ENCODE measurements at regions not wholly inside any gene's neighbourhood (a gene's known extent, or its start where the extent isn't known, plus 50 kb on each side); places are given as distances from the start of the nearest gene placed in this dataset.

DNA sequence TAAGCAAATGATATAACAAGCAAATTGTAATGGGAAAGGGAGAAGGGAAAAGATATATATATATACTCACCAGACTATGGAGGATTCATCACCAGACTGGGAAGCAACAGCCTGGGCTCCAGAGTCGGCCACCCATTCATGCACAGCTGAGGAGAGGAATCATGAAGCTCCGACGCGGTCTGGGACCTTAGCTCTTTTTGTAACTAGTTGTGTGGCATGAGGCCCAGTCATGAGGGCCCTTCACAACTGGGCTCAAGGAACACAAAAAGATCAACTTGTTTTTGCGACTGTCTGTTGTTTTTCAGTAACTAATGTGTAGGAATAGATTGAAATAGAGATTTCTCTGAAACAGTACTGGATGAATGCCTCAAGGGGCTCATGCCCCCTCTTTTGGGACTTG, 911.2 kb downstream of the TYW1 start:
- TF ChIP-seq, protein P1, sequence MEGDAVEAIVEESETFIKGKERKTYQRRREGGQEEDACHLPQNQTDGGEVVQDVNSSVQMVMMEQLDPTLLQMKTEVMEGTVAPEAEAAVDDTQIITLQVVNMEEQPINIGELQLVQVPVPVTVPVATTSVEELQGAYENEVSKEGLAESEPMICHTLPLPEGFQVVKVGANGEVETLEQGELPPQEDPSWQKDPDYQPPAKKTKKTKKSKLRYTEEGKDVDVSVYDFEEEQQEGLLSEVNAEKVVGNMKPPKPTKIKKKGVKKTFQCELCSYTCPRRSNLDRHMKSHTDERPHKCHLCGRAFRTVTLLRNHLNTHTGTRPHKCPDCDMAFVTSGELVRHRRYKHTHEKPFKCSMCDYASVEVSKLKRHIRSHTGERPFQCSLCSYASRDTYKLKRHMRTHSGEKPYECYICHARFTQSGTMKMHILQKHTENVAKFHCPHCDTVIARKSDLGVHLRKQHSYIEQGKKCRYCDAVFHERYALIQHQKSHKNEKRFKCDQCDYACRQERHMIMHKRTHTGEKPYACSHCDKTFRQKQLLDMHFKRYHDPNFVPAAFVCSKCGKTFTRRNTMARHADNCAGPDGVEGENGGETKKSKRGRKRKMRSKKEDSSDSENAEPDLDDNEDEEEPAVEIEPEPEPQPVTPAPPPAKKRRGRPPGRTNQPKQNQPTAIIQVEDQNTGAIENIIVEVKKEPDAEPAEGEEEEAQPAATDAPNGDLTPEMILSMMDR (IDR thresholded peaks at IDR 0.05; ENCODE audit: low read depth, low read length), result no peak
- no peak for TF ChIP-seq EZH2phosphoT487 (IDR thresholded peaks at IDR 0.05; ENCODE audit: low read depth)

Data from OCI-LY3 (cell line).